ENCODE measurements at regions not wholly inside any gene's neighbourhood (a gene's known extent, or its start where the extent isn't known, plus 50 kb on each side); places are given as distances from the start of the nearest gene placed in this dataset.

DNA sequence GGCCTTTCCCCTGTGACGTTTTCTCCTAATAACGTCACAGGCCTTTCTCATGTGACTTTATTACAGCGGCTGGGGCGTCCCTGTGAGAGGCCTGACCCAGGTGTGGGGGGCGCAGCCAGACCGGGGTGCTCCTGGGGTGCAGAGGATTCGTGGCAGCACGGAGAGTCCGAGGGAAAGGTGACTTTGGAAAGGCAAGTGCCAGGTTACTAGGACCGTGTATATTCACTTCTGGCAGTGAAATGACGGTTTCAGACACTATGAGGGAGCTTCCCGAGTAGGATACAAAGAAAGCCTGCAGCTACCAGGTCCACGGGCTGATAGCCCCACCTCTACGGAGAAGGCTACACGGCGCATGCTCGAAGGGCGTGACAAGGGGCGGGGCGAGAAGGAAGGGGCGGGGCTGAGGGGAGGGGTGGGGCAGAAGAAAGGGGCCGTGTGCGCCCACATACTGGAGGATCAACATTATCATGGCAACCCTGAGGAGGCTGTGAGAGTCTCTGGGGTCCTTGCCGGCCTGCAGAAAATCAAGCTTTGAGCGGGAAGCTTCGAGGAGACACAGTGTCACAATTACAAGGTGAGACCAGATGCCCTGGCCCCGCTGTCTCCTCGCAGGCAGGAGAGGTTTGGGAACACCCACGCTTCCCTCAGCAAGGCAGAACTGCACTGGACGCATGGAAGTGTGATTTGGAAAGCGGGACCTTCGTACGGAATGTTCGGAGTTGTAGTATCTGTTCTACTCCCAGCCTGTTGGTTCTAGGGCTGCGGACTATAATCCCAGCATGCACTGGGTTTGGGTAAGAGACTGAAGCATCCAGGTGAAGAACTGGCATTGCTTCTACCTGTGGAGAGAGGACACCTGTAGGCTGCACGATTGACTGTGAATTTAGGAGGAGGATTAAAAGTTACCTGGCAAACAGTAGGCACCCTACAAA lies 54.4 kb upstream of the ZNF337 start:
- intact Hi-C loops (cut with DNase I; ENCODE audit: low total_unique reads): no loop called here
- Histone ChIP-seq H3K27me3 (no peaks in the 10 kb centered on the region), H3K27ac (no peak overlapping the region), H3K36me3 (ENCODE audit: low read depth, missing control alignments) (no peaks in the 10 kb centered on the region), H3K9me3 (no peaks in the 10 kb centered on the region), H3K4me1 (no peaks in the 10 kb centered on the region), H3K4me3 (peak overlapping the region; percentile 45 to 60)
- TF ChIP-seq, protein P1, sequence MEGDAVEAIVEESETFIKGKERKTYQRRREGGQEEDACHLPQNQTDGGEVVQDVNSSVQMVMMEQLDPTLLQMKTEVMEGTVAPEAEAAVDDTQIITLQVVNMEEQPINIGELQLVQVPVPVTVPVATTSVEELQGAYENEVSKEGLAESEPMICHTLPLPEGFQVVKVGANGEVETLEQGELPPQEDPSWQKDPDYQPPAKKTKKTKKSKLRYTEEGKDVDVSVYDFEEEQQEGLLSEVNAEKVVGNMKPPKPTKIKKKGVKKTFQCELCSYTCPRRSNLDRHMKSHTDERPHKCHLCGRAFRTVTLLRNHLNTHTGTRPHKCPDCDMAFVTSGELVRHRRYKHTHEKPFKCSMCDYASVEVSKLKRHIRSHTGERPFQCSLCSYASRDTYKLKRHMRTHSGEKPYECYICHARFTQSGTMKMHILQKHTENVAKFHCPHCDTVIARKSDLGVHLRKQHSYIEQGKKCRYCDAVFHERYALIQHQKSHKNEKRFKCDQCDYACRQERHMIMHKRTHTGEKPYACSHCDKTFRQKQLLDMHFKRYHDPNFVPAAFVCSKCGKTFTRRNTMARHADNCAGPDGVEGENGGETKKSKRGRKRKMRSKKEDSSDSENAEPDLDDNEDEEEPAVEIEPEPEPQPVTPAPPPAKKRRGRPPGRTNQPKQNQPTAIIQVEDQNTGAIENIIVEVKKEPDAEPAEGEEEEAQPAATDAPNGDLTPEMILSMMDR (IDR thresholded peaks at IDR 0.05): no peak
- 35 to 61% methylated on average over 14 to 36 of the region's 36 CpGs for WGBS, 2 donors
- DNase-seq: peak; percentile 73

DNA sequence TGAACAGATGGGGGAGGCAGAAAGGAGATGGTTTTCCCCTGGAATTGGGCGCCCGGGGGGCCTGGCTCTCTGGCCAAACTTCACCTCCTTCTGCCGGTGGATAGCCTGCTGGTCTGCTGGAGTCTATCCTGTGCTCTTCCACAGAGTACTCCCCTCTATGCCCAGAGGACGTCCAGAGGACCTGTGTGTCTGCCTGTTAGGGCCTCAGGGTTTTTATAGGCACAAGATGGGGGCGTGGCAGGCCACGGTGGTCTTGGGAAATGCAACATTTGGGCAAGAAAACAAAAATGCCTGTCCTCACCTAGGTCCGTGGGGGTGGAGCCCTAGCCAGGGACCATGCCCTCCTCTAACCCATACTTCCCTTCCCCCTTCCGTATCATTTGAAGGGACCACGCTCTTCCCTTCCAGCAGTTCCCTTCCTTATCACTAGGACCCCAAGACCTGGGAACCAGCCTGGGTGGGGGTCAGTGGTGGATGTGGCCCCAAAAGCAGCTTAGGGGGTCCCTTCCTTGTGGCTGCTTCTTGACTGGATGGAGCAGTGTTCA lies 53.6 kb upstream of the ZNF337 start:
- Histone ChIP-seq H3K27me3 (no peaks in the 10 kb centered on the region), H3K9me3 (no peaks in the 10 kb centered on the region), H3K36me3 (ENCODE audit: low read depth, missing control alignments) (no peaks in the 10 kb centered on the region), H3K4me1 (no peaks in the 10 kb centered on the region), H3K27ac (no peak overlapping the region), H3K4me3 (peak overlapping the region; percentile 45 to 60)
- 53 to 78% methylated on average over 8 to 9 of the region's 9 CpGs for WGBS, 2 donors
- no peak for TF ChIP-seq POLR2A (IDR thresholded peaks at IDR 0.05)
- TF ChIP-seq, protein P1 (IDR thresholded peaks at IDR 0.05): no peak
- intact Hi-C loops (cut with DNase I; ENCODE audit: low total_unique reads): no loop called here
- DNase-seq: no peak

DNA sequence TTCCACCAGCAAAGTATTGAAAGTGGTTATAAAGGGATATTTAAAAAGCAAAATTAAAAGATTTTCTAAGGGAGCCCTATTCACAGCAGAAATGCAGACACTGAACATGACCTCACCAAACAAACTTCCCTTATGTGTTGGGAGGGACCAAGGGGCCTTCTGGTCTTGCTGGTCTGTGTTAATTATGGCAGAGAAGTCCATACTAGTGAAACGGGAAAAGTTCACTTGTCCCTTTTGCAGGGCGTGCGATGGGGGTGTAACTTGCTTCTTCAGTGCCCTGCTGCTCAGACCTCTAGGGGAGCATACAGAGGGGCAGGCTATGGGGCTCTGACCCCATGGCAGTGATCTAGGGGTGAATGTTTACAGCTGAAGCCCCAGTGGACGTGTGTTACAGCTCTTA lies 53.0 kb upstream of the ZNF337 start:
- TF ChIP-seq POLR2A (IDR thresholded peaks at IDR 0.05): no peak
- TF ChIP-seq, protein P1 (IDR thresholded peaks at IDR 0.05): no peak
- intact Hi-C loops (cut with DNase I; ENCODE audit: low total_unique reads): no loop called here
- H3K36me3 ChIP-seq (ENCODE audit: low read depth, missing control alignments): no peaks in the 10 kb centered on the region

More for the DNA sequence above, 53.0 kb upstream of the ZNF337 start:
- no peak for DNase-seq
- Histone ChIP-seq H3K27ac (no peak overlapping the region), H3K9me3 (no peaks in the 10 kb centered on the region), H3K4me3 (no peak overlapping the region), H3K4me1 (no peaks in the 10 kb centered on the region), H3K27me3 (no peaks in the 10 kb centered on the region)
- WGBS, 2 donors: 54 to 80% methylated on average over 4 of the region's 4 CpGs

MicroRNAs encoded in the stretch of these regions (microRNA counts, 767-probe panel; counts per million panel counts)
- 0 to 152 counts per million in 2 donors for microRNA hsa-miR-663a

Small RNA genes lying in the stretch of these regions (microRNA-seq; reads per million reads assigned to microRNA genes)
- gene MIR663A (ENCODE audit: borderline number of aligned reads in 2 of 2, borderline replicate concordance in 1 of 2): 0 reads per million in 2 donors

Small RNA genes lying in the stretch of these regions (small RNA-seq; reads per million reads assigned to genes)
- 0 reads per million in 2 donors for gene CFTRP1

Measured in testis (tissue), 2 donors.